SK-N-SH treated with all-trans-retinoic acid at 6 μM for 48 hours (cell line): ENCODE measurements at regions not wholly inside any gene's neighbourhood (a gene's known extent, or its start where the extent isn't known, plus 50 kb on each side); places are given as distances from the start of the nearest gene placed in this dataset.

ENCODE experiments used
- ATAC-seq: fragments of 200-7000 bp; cut with Tn5 transposase; 3 replicates; pipeline ENCODE4 v1.9.1; 2020; ENCODE audit warnings: mild to moderate bottlenecking, moderate library complexity
- ARNTL ChIP-seq: fragments of 450-650 bp; formaldehyde crosslinking; IDR thresholded peaks from 2 replicates; pipeline ENCODE4 v1.5.0; 2020; ENCODE audit warnings: low read depth, mild to moderate bottlenecking, moderate library complexity, borderline replicate concordance
- BACH2 ChIP-seq: fragments of 250-450 bp; sonication (Bioruptor Pico); IDR thresholded peaks from 2 replicates; pipeline ENCODE4 v1.9.0; 2021; ENCODE audit warnings: mild to moderate bottlenecking, borderline replicate concordance
- ESRRG ChIP-seq: fragments of 250-450 bp; sonication (Bioruptor Pico); IDR thresholded peaks from 2 replicates; pipeline ENCODE4 v1.6.1; 2021; ENCODE audit warnings: mild to moderate bottlenecking
- GLIS3 ChIP-seq: fragments of 250-450 bp; sonication (Bioruptor Pico); IDR thresholded peaks from 2 replicates; pipeline ENCODE4 v1.5.0; 2020; ENCODE audit warnings: mild to moderate bottlenecking, moderate library complexity
- OSR1 ChIP-seq: fragments of 250-450 bp; sonication (Bioruptor Pico); IDR thresholded peaks from 2 replicates; pipeline ENCODE4 v1.8.0; 2022; ENCODE audit warnings: moderate library complexity, mild to moderate bottlenecking, inconsistent platforms
- PPARA ChIP-seq: fragments of 250-450 bp; sonication (Bioruptor Pico); IDR thresholded peaks from 2 replicates; pipeline ENCODE4 v1.5.0; 2020; ENCODE audit warnings: mild to moderate bottlenecking, borderline replicate concordance
- RARB ChIP-seq: fragments of 250-450 bp; sonication (Bioruptor Pico); IDR thresholded peaks from 2 replicates; pipeline ENCODE4 v1.8.0; 2021; ENCODE audit warnings: mild to moderate bottlenecking, moderate library complexity
- SNAI2 ChIP-seq: fragments of 250-450 bp; sonication (Bioruptor Pico); IDR thresholded peaks from 2 replicates; pipeline ENCODE4 v1.5.0; 2020; ENCODE audit warnings: mild to moderate bottlenecking, moderate library complexity
- TCF4 ChIP-seq: fragments of 250-450 bp; sonication (Bioruptor Pico); IDR thresholded peaks from 2 replicates; pipeline ENCODE4 v1.8.0; 2021; ENCODE audit warnings: mild to moderate bottlenecking, moderate library complexity, borderline replicate concordance
- ZC3H10 ChIP-seq: fragments of 250-450 bp; sonication (Bioruptor Pico); IDR thresholded peaks from 2 replicates; pipeline ENCODE4 v1.5.1; 2021; ENCODE audit warnings: mild to moderate bottlenecking, moderate library complexity
- ZFP3 ChIP-seq: fragments of 250-450 bp; sonication (Bioruptor Pico); IDR thresholded peaks from 2 replicates; pipeline ENCODE4 v1.5.0; 2020; ENCODE audit warnings: mild to moderate bottlenecking, moderate library complexity
- ZFP30 ChIP-seq: fragments of 450-650 bp; formaldehyde crosslinking; IDR thresholded peaks from 2 replicates; pipeline ENCODE4 v1.5.0; 2022; ENCODE audit warnings: mild to moderate bottlenecking, moderate library complexity
- ZNF565 ChIP-seq: fragments of 450-650 bp; formaldehyde crosslinking; conservative IDR thresholded peaks from 2 replicates; pipeline ENCODE4 v1.5.0; 2020; ENCODE audit warnings: low read depth, mild to moderate bottlenecking, moderate library complexity
- ZNF70 ChIP-seq: fragments of 450-650 bp; formaldehyde crosslinking; IDR thresholded peaks from 2 replicates; pipeline ENCODE4 v1.5.0; 2020; ENCODE audit warnings: mild to moderate bottlenecking, moderate library complexity
- ZNF8 ChIP-seq: fragments of 450-650 bp; formaldehyde crosslinking; IDR thresholded peaks from 2 replicates; pipeline ENCODE4 v1.5.0; 2020; ENCODE audit warnings: mild to moderate bottlenecking, moderate library complexity
- TF ChIP-seq, protein P1 (sequence below): fragments of 250-450 bp; sonication (Bioruptor Pico); IDR thresholded peaks from 2 replicates; pipeline ENCODE4 v1.5.0; 2020; ENCODE audit warnings: mild to moderate bottlenecking, moderate library complexity
- TF ChIP-seq, protein P2 (sequence below): fragments of 250-450 bp; sonication (Bioruptor Pico); IDR thresholded peaks from 2 replicates; pipeline ENCODE4 v1.8.0; 2021; ENCODE audit warnings: low read depth, mild to moderate bottlenecking, moderate library complexity, borderline replicate concordance
- TF ChIP-seq, protein P3 (sequence below): fragments of 250-450 bp; sonication (Bioruptor Pico); IDR thresholded peaks from 2 replicates; pipeline ENCODE4 v1.5.1; 2021; ENCODE audit warnings: mild to moderate bottlenecking, moderate library complexity
- TF ChIP-seq, protein P4 (sequence below): fragments of 250-450 bp; sonication (Bioruptor Pico); IDR thresholded peaks from 2 replicates; pipeline ENCODE4 v1.8.0; 2020; ENCODE audit warnings: mild to moderate bottlenecking, moderate library complexity, borderline replicate concordance
- TF ChIP-seq, protein P5 (sequence below): fragments of 250-450 bp; sonication (Bioruptor Pico); IDR thresholded peaks from 2 replicates; pipeline ENCODE4 v1.5.1; 2020; ENCODE audit warnings: low read depth, mild to moderate bottlenecking, moderate library complexity

DNA sequence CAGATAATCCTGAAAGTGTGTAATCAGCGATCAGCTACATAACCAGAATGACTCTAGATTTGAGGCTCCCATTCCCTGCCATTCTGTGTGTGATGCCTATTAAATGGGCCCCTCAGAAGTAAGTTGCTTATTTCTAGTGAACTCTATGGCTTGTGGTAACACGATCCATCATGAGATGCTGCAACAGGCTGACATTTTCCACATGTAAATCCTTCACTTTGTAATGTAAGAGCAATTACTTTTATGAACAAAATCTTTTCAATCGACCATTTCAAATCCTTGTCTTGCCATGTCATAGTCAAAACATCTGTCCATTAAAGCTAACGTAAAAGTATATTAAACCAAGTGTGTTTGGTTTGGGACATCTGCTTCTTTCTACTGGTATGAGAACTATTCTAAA, 175.9 kb upstream of the ETAA1 start:
- no peak for ATAC-seq
- no peak for TF ChIP-seq PPARA
- TF ChIP-seq, protein P1, sequence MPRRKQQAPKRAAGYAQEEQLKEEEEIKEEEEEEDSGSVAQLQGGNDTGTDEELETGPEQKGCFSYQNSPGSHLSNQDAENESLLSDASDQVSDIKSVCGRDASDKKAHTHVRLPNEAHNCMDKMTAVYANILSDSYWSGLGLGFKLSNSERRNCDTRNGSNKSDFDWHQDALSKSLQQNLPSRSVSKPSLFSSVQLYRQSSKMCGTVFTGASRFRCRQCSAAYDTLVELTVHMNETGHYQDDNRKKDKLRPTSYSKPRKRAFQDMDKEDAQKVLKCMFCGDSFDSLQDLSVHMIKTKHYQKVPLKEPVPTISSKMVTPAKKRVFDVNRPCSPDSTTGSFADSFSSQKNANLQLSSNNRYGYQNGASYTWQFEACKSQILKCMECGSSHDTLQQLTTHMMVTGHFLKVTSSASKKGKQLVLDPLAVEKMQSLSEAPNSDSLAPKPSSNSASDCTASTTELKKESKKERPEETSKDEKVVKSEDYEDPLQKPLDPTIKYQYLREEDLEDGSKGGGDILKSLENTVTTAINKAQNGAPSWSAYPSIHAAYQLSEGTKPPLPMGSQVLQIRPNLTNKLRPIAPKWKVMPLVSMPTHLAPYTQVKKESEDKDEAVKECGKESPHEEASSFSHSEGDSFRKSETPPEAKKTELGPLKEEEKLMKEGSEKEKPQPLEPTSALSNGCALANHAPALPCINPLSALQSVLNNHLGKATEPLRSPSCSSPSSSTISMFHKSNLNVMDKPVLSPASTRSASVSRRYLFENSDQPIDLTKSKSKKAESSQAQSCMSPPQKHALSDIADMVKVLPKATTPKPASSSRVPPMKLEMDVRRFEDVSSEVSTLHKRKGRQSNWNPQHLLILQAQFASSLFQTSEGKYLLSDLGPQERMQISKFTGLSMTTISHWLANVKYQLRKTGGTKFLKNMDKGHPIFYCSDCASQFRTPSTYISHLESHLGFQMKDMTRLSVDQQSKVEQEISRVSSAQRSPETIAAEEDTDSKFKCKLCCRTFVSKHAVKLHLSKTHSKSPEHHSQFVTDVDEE (CRISPR knock-in tag) = no peak
- TF ChIP-seq, protein P2, sequence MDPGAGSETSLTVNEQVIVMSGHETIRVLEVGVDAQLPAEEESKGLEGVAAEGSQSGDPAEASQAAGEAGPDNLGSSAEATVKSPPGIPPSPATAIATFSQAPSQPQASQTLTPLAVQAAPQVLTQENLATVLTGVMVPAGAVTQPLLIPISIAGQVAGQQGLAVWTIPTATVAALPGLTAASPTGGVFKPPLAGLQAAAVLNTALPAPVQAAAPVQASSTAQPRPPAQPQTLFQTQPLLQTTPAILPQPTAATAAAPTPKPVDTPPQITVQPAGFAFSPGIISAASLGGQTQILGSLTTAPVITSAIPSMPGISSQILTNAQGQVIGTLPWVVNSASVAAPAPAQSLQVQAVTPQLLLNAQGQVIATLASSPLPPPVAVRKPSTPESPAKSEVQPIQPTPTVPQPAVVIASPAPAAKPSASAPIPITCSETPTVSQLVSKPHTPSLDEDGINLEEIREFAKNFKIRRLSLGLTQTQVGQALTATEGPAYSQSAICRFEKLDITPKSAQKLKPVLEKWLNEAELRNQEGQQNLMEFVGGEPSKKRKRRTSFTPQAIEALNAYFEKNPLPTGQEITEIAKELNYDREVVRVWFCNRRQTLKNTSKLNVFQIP (CRISPR knock-in tag) = no peak
- no peak for TF ChIP-seq ZFP30 (CRISPR knock-in tag)
- no peak for TF ChIP-seq OSR1 (CRISPR knock-in tag)
- TF ChIP-seq, protein P3, sequence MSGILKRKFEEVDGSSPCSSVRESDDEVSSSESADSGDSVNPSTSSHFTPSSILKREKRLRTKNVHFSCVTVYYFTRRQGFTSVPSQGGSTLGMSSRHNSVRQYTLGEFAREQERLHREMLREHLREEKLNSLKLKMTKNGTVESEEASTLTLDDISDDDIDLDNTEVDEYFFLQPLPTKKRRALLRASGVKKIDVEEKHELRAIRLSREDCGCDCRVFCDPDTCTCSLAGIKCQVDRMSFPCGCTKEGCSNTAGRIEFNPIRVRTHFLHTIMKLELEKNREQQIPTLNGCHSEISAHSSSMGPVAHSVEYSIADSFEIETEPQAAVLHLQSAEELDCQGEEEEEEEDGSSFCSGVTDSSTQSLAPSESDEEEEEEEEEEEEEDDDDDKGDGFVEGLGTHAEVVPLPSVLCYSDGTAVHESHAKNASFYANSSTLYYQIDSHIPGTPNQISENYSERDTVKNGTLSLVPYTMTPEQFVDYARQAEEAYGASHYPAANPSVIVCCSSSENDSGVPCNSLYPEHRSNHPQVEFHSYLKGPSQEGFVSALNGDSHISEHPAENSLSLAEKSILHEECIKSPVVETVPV (CRISPR knock-in tag) = no peak

DNA sequence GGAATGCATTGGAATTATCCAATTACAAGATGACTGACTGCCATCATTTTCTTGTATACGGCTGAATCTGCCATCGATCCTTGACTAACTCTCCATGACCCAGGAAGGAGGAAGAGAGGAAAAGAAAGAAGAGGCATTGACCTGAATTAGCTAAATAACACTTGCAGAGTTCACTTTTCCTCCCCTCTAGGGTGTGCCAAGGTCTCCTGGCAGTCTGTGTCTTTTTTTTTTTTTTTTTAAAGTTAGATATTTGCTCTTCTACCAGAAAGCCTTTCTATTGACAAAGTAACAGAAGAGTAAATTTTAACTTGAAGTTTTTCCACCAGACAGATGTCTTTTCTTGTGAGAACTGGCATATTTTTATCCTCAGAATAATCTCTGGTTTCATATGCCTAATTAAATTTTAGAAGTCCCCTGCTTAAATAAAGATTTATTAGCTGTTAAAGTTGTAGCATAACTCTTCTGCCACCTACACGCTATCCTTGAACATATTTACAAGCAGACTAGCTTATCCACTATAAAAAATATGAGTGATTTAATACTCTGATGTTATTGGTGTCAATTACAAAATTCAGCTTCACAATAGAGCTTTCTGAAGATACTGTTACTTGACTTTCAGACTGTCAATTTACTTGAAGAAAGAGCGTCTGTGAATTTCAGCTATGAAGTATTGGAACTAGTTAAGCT, 171.7 kb upstream of the ETAA1 start:
- no peak for ATAC-seq
- TF ChIP-seq TCF4 (no peak), ZNF8 (CRISPR knock-in tag) (no peak), ZFP3 (CRISPR knock-in tag) (no peak), ESRRG (CRISPR knock-in tag) (no peak), ZNF565 (CRISPR knock-in tag) (no peak), SNAI2 (no peak), PPARA (no peak), ZNF70 (no peak), ZC3H10 (no peak), RARB (no peak), BACH2 (CRISPR knock-in tag) (no peak), ARNTL (CRISPR knock-in tag) (no peak), GLIS3 (no peak)
- TF ChIP-seq, protein P4, sequence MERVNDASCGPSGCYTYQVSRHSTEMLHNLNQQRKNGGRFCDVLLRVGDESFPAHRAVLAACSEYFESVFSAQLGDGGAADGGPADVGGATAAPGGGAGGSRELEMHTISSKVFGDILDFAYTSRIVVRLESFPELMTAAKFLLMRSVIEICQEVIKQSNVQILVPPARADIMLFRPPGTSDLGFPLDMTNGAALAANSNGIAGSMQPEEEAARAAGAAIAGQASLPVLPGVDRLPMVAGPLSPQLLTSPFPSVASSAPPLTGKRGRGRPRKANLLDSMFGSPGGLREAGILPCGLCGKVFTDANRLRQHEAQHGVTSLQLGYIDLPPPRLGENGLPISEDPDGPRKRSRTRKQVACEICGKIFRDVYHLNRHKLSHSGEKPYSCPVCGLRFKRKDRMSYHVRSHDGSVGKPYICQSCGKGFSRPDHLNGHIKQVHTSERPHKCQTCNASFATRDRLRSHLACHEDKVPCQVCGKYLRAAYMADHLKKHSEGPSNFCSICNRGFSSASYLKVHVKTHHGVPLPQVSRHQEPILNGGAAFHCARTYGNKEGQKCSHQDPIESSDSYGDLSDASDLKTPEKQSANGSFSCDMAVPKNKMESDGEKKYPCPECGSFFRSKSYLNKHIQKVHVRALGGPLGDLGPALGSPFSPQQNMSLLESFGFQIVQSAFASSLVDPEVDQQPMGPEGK (CRISPR knock-in tag) = no peak
- TF ChIP-seq, protein P2 (CRISPR knock-in tag) = no peak
- TF ChIP-seq, protein P3 (CRISPR knock-in tag) = no peak
- TF ChIP-seq, protein P5, sequence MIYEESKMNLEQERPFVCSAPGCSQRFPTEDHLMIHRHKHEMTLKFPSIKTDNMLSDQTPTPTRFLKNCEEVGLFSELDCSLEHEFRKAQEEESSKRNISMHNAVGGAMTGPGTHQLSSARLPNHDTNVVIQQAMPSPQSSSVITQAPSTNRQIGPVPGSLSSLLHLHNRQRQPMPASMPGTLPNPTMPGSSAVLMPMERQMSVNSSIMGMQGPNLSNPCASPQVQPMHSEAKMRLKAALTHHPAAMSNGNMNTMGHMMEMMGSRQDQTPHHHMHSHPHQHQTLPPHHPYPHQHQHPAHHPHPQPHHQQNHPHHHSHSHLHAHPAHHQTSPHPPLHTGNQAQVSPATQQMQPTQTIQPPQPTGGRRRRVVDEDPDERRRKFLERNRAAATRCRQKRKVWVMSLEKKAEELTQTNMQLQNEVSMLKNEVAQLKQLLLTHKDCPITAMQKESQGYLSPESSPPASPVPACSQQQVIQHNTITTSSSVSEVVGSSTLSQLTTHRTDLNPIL (CRISPR knock-in tag) = no peak
